H1 (cell line): ENCODE measurements at regions not wholly inside any gene's neighbourhood (a gene's known extent, or its start where the extent isn't known, plus 50 kb on each side); places are given as distances from the start of the nearest gene placed in this dataset.

Experiments used
- ATF3 ChIP-seq: IDR thresholded peaks from 2 replicates; pipeline ENCODE4 v1.6.1; 2011; ENCODE audit warnings: low read depth, mild to moderate bottlenecking, low read length; ENCODE audit not compliant: insufficient read depth
- BRCA1 ChIP-seq: IDR thresholded peaks from 2 replicates; pipeline ENCODE4 v1.6.1; 2012; ENCODE audit warnings: low read depth, low read length, improper control_type of control experiment
- CBX8 ChIP-seq: fragments of 300-800, 300-1000 bp; sonication (generic); IDR thresholded peaks from 2 replicates; pipeline ENCODE4 v1.7.1; 2016; ENCODE audit warnings: low read depth, low read length, borderline replicate concordance
- CHD2 ChIP-seq: IDR thresholded peaks from 2 replicates; pipeline ENCODE4 v1.6.1; 2012; ENCODE audit warnings: low read length, improper control_type of control experiment
- CTCF ChIP-seq, 3 experiments: IDR thresholded peaks; 1 replicate in 2 of 3; 2 replicates in 1 of 3; pipeline versions ENCODE4 v1.5.1 to v1.6.1; 2011; ENCODE audit warnings: low read length in 3 of 3, mild to moderate bottlenecking in 3 of 3, inconsistent platforms in 2 of 3, low read depth in 1 of 3, moderate library complexity in 1 of 3; ENCODE audit not compliant: insufficient read depth in 1 of 3; ENCODE audit errors: control extremely low read depth in 1 of 3
- POLR2A ChIP-seq, 2 experiments: IDR thresholded peaks; 1 replicate in 1 of 2; 2 replicates in 1 of 2; pipeline ENCODE4 v1.6.1; 2011; ENCODE audit warnings: low read depth in 2 of 2, low read length in 2 of 2, mild to moderate bottlenecking in 2 of 2; ENCODE audit errors: control extremely low read depth in 1 of 2

- TF ChIP-seq BRCA1 = no peak
- TF ChIP-seq ATF3 = no peak
- TF ChIP-seq POLR2A (IDR thresholded peaks at IDR 0.05; ENCODE audit: control extremely low read depth in 1 of 2, low read depth in 2 of 2, low read length in 2 of 2) = no peak
- TF ChIP-seq CHD2 = no peak
- TF ChIP-seq CTCF (IDR thresholded peaks at IDR 0.05; ENCODE audit: control extremely low read depth in 1 of 3, insufficient read depth in 1 of 3, low read depth in 1 of 3, low read length in 3 of 3) = no peak
- TF ChIP-seq CBX8 = no peak
Observed at GRCh38 chr3:105958237-105959000, 89.6 kb upstream of the CBLB start (continued).
